Progenitor cell of endocrine pancreas (in vitro differentiated cells): ENCODE measurements at regions not wholly inside any gene's neighbourhood (a gene's known extent, or its start where the extent isn't known, plus 50 kb on each side); places are given as distances from the start of the nearest gene placed in this dataset.
"Not testable (repeated sequence)": the region's sequence is repeated elsewhere in the genome, so short reads cannot be mapped to it uniquely, and the experiment has no call there.

Experiments
- DNase-seq: peaks from one replicate; pipeline ENCODE4 v3.0.0; 2021; ENCODE audit warnings: low spot score; ENCODE audit not compliant: unreplicated experiment
- H3K27ac Mint-ChIP-seq: 2 replicates; pipeline ENCODE4 v1.8.0; 2021; ENCODE audit warnings: mild to moderate bottlenecking, moderate library complexity, mixed read lengths
- H3K27me3 Mint-ChIP-seq: 2 replicates; pipeline ENCODE4 v1.8.0; 2021; ENCODE audit warnings: mixed read lengths
- H3K36me3 Mint-ChIP-seq: 2 replicates; pipeline ENCODE4 v1.8.0; 2022; ENCODE audit warnings: mixed read lengths; ENCODE audit not compliant: insufficient read depth
- H3K4me1 Mint-ChIP-seq: 2 replicates; pipeline ENCODE4 v1.8.0; 2021; ENCODE audit warnings: low read depth, mixed read lengths
- H3K4me3 Mint-ChIP-seq: 2 replicates; pipeline ENCODE4 v1.8.0; 2021; ENCODE audit warnings: low read depth, mild to moderate bottlenecking, moderate library complexity, mixed read lengths
- H3K9me3 Mint-ChIP-seq: 2 replicates; pipeline ENCODE4 v1.8.0; 2021; ENCODE audit warnings: low read depth, mixed read lengths
- TF ChIP-seq, protein P1 (sequence below): fragments of 200-600 bp; sonication (generic); IDR thresholded peaks from one replicate; pipeline ENCODE4 v1.5.0; 2021; ENCODE audit warnings: antibody characterized with exemption, mild to moderate bottlenecking; ENCODE audit not compliant: unreplicated experiment

DNA sequence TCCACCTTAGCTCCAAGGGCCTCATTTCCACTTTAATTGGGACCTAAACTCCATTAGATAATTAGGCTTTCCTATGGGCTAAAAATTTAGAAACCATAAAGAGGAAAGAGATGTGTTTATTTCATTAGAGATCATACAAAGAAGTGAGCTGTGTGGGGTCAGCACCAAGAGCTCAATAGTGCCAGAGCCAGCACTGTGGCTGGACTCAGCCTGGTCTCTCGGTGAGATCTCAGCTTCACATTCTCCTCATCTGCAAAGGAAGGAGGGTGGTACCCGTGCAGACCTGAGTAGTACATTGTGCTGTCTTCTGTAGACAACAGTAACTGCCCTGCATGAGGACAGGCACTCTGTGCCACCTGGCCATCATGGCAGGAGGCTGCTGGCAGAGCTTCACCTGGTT lies 136.1 kb upstream of the EPB41L4A start:
- Mint-ChIP-seq H3K36me3 (no peaks in the 10 kb centered on the region), H3K27me3 (no peaks in the 10 kb centered on the region), H3K9me3 (no peaks in the 10 kb centered on the region), H3K4me3 (no peak overlapping the region), H3K4me1 (peaks cover 4% of the 10 kb centered on the region), H3K27ac (no peak overlapping the region)
- TF ChIP-seq, protein P1, sequence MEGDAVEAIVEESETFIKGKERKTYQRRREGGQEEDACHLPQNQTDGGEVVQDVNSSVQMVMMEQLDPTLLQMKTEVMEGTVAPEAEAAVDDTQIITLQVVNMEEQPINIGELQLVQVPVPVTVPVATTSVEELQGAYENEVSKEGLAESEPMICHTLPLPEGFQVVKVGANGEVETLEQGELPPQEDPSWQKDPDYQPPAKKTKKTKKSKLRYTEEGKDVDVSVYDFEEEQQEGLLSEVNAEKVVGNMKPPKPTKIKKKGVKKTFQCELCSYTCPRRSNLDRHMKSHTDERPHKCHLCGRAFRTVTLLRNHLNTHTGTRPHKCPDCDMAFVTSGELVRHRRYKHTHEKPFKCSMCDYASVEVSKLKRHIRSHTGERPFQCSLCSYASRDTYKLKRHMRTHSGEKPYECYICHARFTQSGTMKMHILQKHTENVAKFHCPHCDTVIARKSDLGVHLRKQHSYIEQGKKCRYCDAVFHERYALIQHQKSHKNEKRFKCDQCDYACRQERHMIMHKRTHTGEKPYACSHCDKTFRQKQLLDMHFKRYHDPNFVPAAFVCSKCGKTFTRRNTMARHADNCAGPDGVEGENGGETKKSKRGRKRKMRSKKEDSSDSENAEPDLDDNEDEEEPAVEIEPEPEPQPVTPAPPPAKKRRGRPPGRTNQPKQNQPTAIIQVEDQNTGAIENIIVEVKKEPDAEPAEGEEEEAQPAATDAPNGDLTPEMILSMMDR = no peak
- DNase-seq = no peak

- Mint-ChIP-seq H3K27me3 (no peaks in the 10 kb centered on the region), H3K27ac (no peak overlapping the region), H3K36me3 (no peaks in the 10 kb centered on the region), H3K9me3 (no peaks in the 10 kb centered on the region), H3K4me3 (no peak overlapping the region), H3K4me1 (peaks cover 4% of the 10 kb centered on the region)
- DNase-seq = no peak
- TF ChIP-seq, protein P1 = no peak
These were observed 136.6 kb upstream of the EPB41L4A start for GRCh38 chr5:112555691-112556090.

DNA sequence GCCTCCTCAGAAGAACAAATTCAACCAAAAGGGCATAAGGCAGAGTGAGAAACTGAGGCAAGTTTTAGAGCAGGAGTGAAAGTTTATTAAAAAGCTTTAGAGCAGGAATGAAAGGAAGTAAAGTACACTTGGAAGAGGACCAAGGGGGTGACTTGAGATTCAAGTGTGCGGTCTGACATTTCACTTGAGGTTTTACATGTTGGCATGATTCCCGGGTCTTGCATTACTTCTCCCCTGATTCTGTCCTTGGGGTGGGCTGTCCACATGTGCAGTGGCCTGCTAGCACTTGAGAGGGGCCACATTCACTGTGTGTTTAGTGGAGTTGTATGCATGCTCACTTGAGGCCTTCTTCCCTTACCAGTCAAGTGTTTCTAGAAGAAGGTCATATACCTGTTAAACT lies 140.4 kb upstream of the EPB41L4A start:
- DNase-seq, H3K4me1 Mint-ChIP-seq, H3K4me3 Mint-ChIP-seq, H3K27ac Mint-ChIP-seq, H3K36me3 Mint-ChIP-seq, H3K27me3 Mint-ChIP-seq: not testable (repeated sequence)
- H3K9me3 Mint-ChIP-seq = peaks cover 20% of the 10 kb centered on the region

DNA sequence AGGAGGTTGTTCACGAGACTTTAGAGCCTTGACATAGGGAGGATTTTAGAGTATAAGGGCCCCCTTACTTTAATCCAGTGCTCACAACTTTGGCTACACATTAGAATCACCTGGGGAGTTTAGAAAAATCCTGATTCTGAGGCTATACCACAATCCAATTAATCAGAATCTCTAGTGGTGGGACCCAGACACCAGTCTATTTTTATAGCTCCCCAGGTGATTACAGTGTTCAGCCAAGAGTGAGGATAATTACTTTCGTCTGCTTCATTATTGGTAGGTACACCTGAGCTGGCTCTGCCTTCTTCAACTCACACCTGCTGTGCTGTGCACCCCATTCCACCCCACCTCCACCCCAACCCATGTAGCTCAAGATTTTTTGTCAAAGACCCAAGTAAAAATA lies 141.3 kb upstream of the EPB41L4A start:
- no peak for DNase-seq
- Mint-ChIP-seq H3K36me3 (peaks cover 4% of the 10 kb centered on the region), H3K27me3 (no peaks in the 10 kb centered on the region), H3K9me3 (peaks cover 25% of the 10 kb centered on the region), H3K27ac (no peak overlapping the region), H3K4me3 (no peak overlapping the region), H3K4me1 (no peaks in the 10 kb centered on the region)
- TF ChIP-seq, protein P1 = no peak

DNA sequence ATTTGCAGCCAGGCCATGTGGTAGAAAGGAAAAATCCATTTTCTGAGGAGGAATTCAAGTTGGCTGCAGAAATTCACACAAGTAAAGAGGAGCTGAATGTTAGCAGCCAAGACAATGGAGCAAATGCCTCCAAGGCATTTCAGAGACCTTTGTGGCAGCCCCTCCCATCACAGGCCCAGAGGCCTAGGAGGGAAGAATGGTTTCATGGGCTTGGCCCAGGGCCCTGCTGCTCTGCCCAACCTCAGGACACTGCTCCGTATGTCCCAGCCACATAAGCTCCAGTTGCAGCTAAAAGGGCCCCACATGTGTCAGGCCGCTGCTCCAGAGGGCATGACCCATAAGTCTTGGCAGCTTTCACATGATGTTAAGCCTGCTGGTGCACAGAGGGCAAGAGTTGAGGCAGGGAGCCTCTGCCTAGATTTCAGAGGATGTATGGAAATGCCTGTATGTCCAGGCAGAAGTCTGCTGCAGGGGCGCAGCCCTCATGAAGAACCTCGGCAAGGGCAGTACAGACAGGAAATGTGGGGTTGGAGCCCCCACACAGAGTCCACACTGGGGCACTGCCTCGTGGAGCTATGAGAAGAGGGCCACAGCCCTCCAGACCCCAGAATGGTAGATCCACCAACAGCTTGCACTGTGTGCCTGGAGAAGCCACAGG lies 144.2 kb upstream of the EPB41L4A start:
- H3K4me3 Mint-ChIP-seq = no peak overlapping the region
- H3K36me3 Mint-ChIP-seq = peaks cover 4% of the 10 kb centered on the region
- H3K9me3 Mint-ChIP-seq = peaks cover 25% of the 10 kb centered on the region
- H3K27ac Mint-ChIP-seq = no peak overlapping the region
- H3K4me1 Mint-ChIP-seq = no peaks in the 10 kb centered on the region
- no peaks in the 10 kb centered on the region for H3K27me3 Mint-ChIP-seq
- DNase-seq = no peak
- TF ChIP-seq, protein P1 = no peak

DNA sequence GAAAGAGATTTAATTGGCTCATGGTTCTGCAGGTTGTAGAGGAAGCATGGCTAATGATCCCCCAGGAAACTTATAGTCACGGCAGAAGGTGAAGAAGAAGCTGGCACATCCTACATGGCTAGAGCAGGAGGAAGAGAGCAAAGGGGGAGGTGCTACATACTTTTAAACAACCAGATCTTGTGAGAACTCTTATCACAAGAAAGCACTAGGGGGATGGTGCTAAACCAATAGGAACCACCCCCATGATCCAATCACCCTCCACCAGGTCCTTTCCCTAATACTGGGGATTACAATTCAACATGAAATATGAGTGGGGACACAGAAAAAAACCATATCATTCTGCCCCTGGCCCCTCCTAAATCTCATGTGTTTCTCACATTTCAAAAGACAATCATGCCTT lies 147.2 kb upstream of the EPB41L4A start:
- H3K27me3 Mint-ChIP-seq = no peaks in the 10 kb centered on the region
- DNase-seq = no peak
- peaks cover 4% of the 10 kb centered on the region for H3K36me3 Mint-ChIP-seq
- peaks cover 1% of the 10 kb centered on the region for H3K4me1 Mint-ChIP-seq
- H3K27ac Mint-ChIP-seq = no peak overlapping the region
- no peak overlapping the region for H3K4me3 Mint-ChIP-seq
- TF ChIP-seq, protein P1 = no peak
- peaks cover 25% of the 10 kb centered on the region for H3K9me3 Mint-ChIP-seq
